GM18505 (cell line): ENCODE measurements at regions not wholly inside any gene's neighbourhood (a gene's known extent, or its start where the extent isn't known, plus 50 kb on each side); places are given as distances from the start of the nearest gene placed in this dataset.
"Not testable (repeated sequence)": the region's sequence is repeated elsewhere in the genome, so short reads cannot be mapped to it uniquely, and the experiment has no call there.

Experiments used
- ATAC-seq: cut with Tn5 transposase; IDR thresholded peaks from one replicate; pipeline ENCODE4 v1.9.1; 2021; ENCODE audit not compliant: unreplicated experiment
- POLR2A ChIP-seq: IDR thresholded peaks from 4 replicates; pipeline ENCODE4 v1.6.1; 2011; ENCODE audit warnings: borderline replicate concordance; ENCODE audit not compliant: insufficient read depth, insufficient read length; ENCODE audit errors: extremely low read depth

- ATAC-seq, result no peak
- TF ChIP-seq POLR2A, result no peak
These were observed 67.3 kb upstream of the EED start for GRCh38 chr11:86177302-86177701.

GRCh38 chr11:86176165-86176884 is 68.2 kb upstream of the EED start:
- no peak for TF ChIP-seq POLR2A
- ATAC-seq, result peak; percentile 73

- ATAC-seq, result no peak
- no peak for TF ChIP-seq POLR2A
These were observed 68.9 kb upstream of the EED start for GRCh38 chr11:86175626-86176025.

- TF ChIP-seq POLR2A, result no peak
- no peak for ATAC-seq
These were observed 69.4 kb upstream of the EED start for GRCh38 chr11:86175191-86175590.

- no peak for TF ChIP-seq POLR2A
- no peak for ATAC-seq
These were observed 70.2 kb upstream of the EED start for GRCh38 chr11:86174101-86175046.

GRCh38 chr11:86172894-86173293 is 71.7 kb upstream of the EED start:
- no peak for TF ChIP-seq POLR2A
- ATAC-seq, result no peak

- no peak for ATAC-seq
- TF ChIP-seq POLR2A, result no peak
These were observed 72.9 kb upstream of the EED start for GRCh38 chr11:86171627-86172026.

- no peak for ATAC-seq
These were observed 76.9 kb upstream of the EED start for GRCh38 chr11:86167499-86168164.

GRCh38 chr11:86166287-86166686 is 78.3 kb upstream of the EED start:
- not testable (repeated sequence) for ATAC-seq

More at GRCh38 chr11:86167499-86168164, 76.9 kb upstream of the EED start:
- TF ChIP-seq POLR2A, result no peak

- TF ChIP-seq POLR2A, result no peak
- no peak for ATAC-seq
These were observed 80.4 kb upstream of the EED start for GRCh38 chr11:86164106-86164505.

- ATAC-seq, result not testable (repeated sequence)
These were observed 81.2 kb upstream of the EED start for GRCh38 chr11:86163221-86163876.

- no peak for TF ChIP-seq POLR2A
- ATAC-seq, result no peak
These were observed 82.3 kb upstream of the EED start for GRCh38 chr11:86162239-86162638.

GRCh38 chr11:86161837-86162236 is 82.7 kb upstream of the EED start:
- no peak for TF ChIP-seq POLR2A
- ATAC-seq, result no peak
